ENCODE measurements at regions not wholly inside any gene's neighbourhood (a gene's known extent, or its start where the extent isn't known, plus 50 kb on each side); places are given as distances from the start of the nearest gene placed in this dataset.
A peak's percentile ranks its signal among the peaks of the same experiment; 100 is the strongest.
"Not testable (repeated sequence)": the region's sequence is repeated elsewhere in the genome, so short reads cannot be mapped to it uniquely, and the experiment has no call there.

GRCh38 chr10:64023926-64024470 lies 502.8 kb downstream of the REEP3 start:
- in situ Hi-C loops (cut with HindIII; ENCODE audit: low pct_ligation_motif_present, low pct_unique_long_range_greater_than_20kb, low sequenced_read_pairs) = no loop called here

GRCh38 chr10:64033711-64034110 lies 512.5 kb downstream of the REEP3 start:
- in situ Hi-C loops (cut with HindIII; ENCODE audit: low pct_ligation_motif_present, low pct_unique_long_range_greater_than_20kb, low sequenced_read_pairs) = no loop called here

More at GRCh38 chr10:64023926-64024470, 502.8 kb downstream of the REEP3 start:
- no peak for DNase-seq

GRCh38 chr10:64036321-64036930 lies 515.2 kb downstream of the REEP3 start:
- no peak for DNase-seq
- in situ Hi-C loops (cut with HindIII; ENCODE audit: low pct_ligation_motif_present, low pct_unique_long_range_greater_than_20kb, low sequenced_read_pairs) = no loop called here

More at GRCh38 chr10:64033711-64034110, 512.5 kb downstream of the REEP3 start:
- DNase-seq = no peak

- DNase-seq = no peak
- in situ Hi-C loops (cut with HindIII; ENCODE audit: low pct_ligation_motif_present, low pct_unique_long_range_greater_than_20kb, low sequenced_read_pairs) = no loop called here
Observed at GRCh38 chr10:64037071-64037661, 516.0 kb downstream of the REEP3 start.

- in situ Hi-C loops (cut with HindIII; ENCODE audit: low pct_ligation_motif_present, low pct_unique_long_range_greater_than_20kb, low sequenced_read_pairs) = no loop called here
- no peak for DNase-seq
Observed at GRCh38 chr10:64038107-64038506, 516.9 kb downstream of the REEP3 start.

- in situ Hi-C loops (cut with HindIII; ENCODE audit: low pct_ligation_motif_present, low pct_unique_long_range_greater_than_20kb, low sequenced_read_pairs) = no loop called here
- no peak for DNase-seq
Observed at GRCh38 chr10:64039198-64039597, 518.0 kb downstream of the REEP3 start.

GRCh38 chr10:64040781-64041180 lies 519.6 kb downstream of the REEP3 start:
- in situ Hi-C loops (cut with HindIII; ENCODE audit: low pct_ligation_motif_present, low pct_unique_long_range_greater_than_20kb, low sequenced_read_pairs) = no loop called here
- no peak for DNase-seq

- in situ Hi-C loops (cut with HindIII; ENCODE audit: low pct_ligation_motif_present, low pct_unique_long_range_greater_than_20kb, low sequenced_read_pairs) = no loop called here
- DNase-seq = peak; percentile 78
Observed at GRCh38 chr10:64041185-64041988, 520.2 kb downstream of the REEP3 start.

- in situ Hi-C loops (cut with HindIII; ENCODE audit: low pct_ligation_motif_present, low pct_unique_long_range_greater_than_20kb, low sequenced_read_pairs) = no loop called here
- DNase-seq = no peak
Observed at GRCh38 chr10:64041989-64042490, 520.8 kb downstream of the REEP3 start.

- DNase-seq = no peak
- in situ Hi-C loops (cut with HindIII; ENCODE audit: low pct_ligation_motif_present, low pct_unique_long_range_greater_than_20kb, low sequenced_read_pairs) = no loop called here
Observed at GRCh38 chr10:64044098-64044497, 522.9 kb downstream of the REEP3 start.

- DNase-seq; in situ Hi-C loops (cut with HindIII; ENCODE audit: low pct_ligation_motif_present, low pct_unique_long_range_greater_than_20kb, low sequenced_read_pairs): not testable (repeated sequence)
Observed at GRCh38 chr10:64044957-64045632, 523.9 kb downstream of the REEP3 start.

- DNase-seq = no peak
- in situ Hi-C loops (cut with HindIII; ENCODE audit: low pct_ligation_motif_present, low pct_unique_long_range_greater_than_20kb, low sequenced_read_pairs) = no loop called here
Observed at GRCh38 chr10:64054392-64054791, 533.2 kb downstream of the REEP3 start.

- in situ Hi-C loops (cut with HindIII; ENCODE audit: low pct_ligation_motif_present, low pct_unique_long_range_greater_than_20kb, low sequenced_read_pairs) = no loop called here
- no peak for DNase-seq
Observed at GRCh38 chr10:64059884-64060283, 538.7 kb downstream of the REEP3 start.

- in situ Hi-C loops (cut with HindIII; ENCODE audit: low pct_ligation_motif_present, low pct_unique_long_range_greater_than_20kb, low sequenced_read_pairs) = no loop called here
- DNase-seq = no peak
Observed at GRCh38 chr10:64060389-64060788, 539.2 kb downstream of the REEP3 start.

GRCh38 chr10:64062793-64063192 lies 541.6 kb downstream of the REEP3 start:
- in situ Hi-C loops (cut with HindIII; ENCODE audit: low pct_ligation_motif_present, low pct_unique_long_range_greater_than_20kb, low sequenced_read_pairs) = no loop called here
- DNase-seq = no peak

GRCh38 chr10:64067009-64067606 lies 545.9 kb downstream of the REEP3 start:
- in situ Hi-C loops (cut with HindIII; ENCODE audit: low pct_ligation_motif_present, low pct_unique_long_range_greater_than_20kb, low sequenced_read_pairs) = no loop called here
- DNase-seq = no peak

GRCh38 chr10:64067859-64068258 lies 546.7 kb downstream of the REEP3 start:
- no peak for DNase-seq
- in situ Hi-C loops (cut with HindIII; ENCODE audit: low pct_ligation_motif_present, low pct_unique_long_range_greater_than_20kb, low sequenced_read_pairs) = no loop called here

GRCh38 chr10:64070241-64070640 lies 549.0 kb downstream of the REEP3 start:
- DNase-seq = no peak
- in situ Hi-C loops (cut with HindIII; ENCODE audit: low pct_ligation_motif_present, low pct_unique_long_range_greater_than_20kb, low sequenced_read_pairs) = no loop called here
